Suprapubic skin (tissue), 4 donors: ENCODE measurements at regions not wholly inside any gene's neighbourhood (a gene's known extent, or its start where the extent isn't known, plus 50 kb on each side); places are given as distances from the start of the nearest gene placed in this dataset.

Experiments
- DNase-seq, 2 donors: peaks; one replicate each; pipeline ENCODE4 v3.0.0-alpha.2; 2019; ENCODE audit warnings: low spot score in 2 of 2
- H3K27ac ChIP-seq: fragments of 200-600 bp; sonication (generic); one replicate; pipeline ENCODE4 v1.5.1; 2019
- H3K27me3 ChIP-seq: fragments of 200-600 bp; sonication (generic); one replicate; pipeline ENCODE4 v1.5.1; 2019
- H3K36me3 ChIP-seq: fragments of 200-600 bp; sonication (generic); one replicate; pipeline ENCODE4 v1.5.1; 2019
- H3K4me1 ChIP-seq: fragments of 200-600 bp; sonication (generic); one replicate; pipeline ENCODE4 v1.5.1; 2019
- H3K4me3 ChIP-seq: fragments of 200-600 bp; sonication (generic); one replicate; pipeline ENCODE4 v1.5.1; 2019; ENCODE audit warnings: mild to moderate bottlenecking
- H3K9me3 ChIP-seq: fragments of 200-600 bp; sonication (generic); one replicate; pipeline ENCODE4 v1.5.1; 2019
- EP300 ChIP-seq: sonication (generic); formaldehyde crosslinking; IDR thresholded peaks from one replicate; pipeline ENCODE4 v1.6.1; 2017; ENCODE audit warnings: antibody characterized with exemption
- POLR2A ChIP-seq, 2 donors: fragments of 450-650 bp; IDR thresholded peaks; one replicate each; pipeline ENCODE4 v1.6.1; 2017; ENCODE audit warnings: antibody characterized with exemption in 2 of 2, mild to moderate bottlenecking in 2 of 2, moderate library complexity in 2 of 2
- POLR2AphosphoS5 ChIP-seq, 3 donors: sonication (generic); formaldehyde crosslinking; IDR thresholded peaks; one replicate each; pipeline ENCODE4 v1.6.1; 2017; ENCODE audit warnings: antibody characterized with exemption in 3 of 3
- WGBS: methylation state at CpG from one replicate; pipeline ENCODE4 v1.1.5; 2018; 5-methylcytosine and 5-hydroxymethylcytosine counted together
- TF ChIP-seq, protein P1 (sequence below), 2 donors: fragments of 200-600 bp in 1 of 2; fragments of 450-650 bp in 1 of 2; sonication (generic) in 1 of 2; IDR thresholded peaks; one replicate each; pipeline ENCODE4 v1.5.1; 2016 to 2019; ENCODE audit warnings: antibody characterized with exemption in 2 of 2, mild to moderate bottlenecking in 1 of 2, moderate library complexity in 1 of 2

DNA sequence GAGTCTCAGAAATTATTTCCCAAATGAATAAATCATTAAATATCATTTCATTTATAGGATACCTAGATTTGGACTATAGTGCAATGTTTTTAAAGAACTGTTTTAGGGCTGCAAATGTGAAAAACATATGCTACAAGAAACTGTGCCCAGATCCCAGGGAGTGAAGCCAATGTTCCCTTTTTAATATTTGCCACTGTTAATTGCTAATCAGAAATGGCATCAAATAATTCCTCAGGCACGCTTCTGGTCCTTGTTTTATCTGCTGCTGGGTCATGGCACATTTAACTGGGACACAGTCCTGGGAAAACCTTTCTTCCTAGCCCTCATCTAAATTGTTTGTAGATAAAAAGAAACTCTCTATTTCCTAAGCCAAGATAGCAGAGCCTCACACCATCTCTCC is 79.3 kb upstream of the CNTNAP4 start:
- no peak overlapping the region for H3K27ac ChIP-seq
- H3K4me1 ChIP-seq, result no peaks in the 10 kb centered on the region
- H3K36me3 ChIP-seq, result no peaks in the 10 kb centered on the region
- TF ChIP-seq POLR2A (IDR thresholded peaks at IDR 0.05), result no peak
- TF ChIP-seq EP300, result no peak
- TF ChIP-seq, protein P1, sequence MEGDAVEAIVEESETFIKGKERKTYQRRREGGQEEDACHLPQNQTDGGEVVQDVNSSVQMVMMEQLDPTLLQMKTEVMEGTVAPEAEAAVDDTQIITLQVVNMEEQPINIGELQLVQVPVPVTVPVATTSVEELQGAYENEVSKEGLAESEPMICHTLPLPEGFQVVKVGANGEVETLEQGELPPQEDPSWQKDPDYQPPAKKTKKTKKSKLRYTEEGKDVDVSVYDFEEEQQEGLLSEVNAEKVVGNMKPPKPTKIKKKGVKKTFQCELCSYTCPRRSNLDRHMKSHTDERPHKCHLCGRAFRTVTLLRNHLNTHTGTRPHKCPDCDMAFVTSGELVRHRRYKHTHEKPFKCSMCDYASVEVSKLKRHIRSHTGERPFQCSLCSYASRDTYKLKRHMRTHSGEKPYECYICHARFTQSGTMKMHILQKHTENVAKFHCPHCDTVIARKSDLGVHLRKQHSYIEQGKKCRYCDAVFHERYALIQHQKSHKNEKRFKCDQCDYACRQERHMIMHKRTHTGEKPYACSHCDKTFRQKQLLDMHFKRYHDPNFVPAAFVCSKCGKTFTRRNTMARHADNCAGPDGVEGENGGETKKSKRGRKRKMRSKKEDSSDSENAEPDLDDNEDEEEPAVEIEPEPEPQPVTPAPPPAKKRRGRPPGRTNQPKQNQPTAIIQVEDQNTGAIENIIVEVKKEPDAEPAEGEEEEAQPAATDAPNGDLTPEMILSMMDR (IDR thresholded peaks at IDR 0.05), result no peak
- H3K9me3 ChIP-seq, result no peaks in the 10 kb centered on the region
- WGBS, result 71% methylated on average over 1 of the region's 1 CpG
- no peak overlapping the region for H3K4me3 ChIP-seq
- H3K27me3 ChIP-seq, result no peaks in the 10 kb centered on the region
- no peak for DNase-seq

DNA sequence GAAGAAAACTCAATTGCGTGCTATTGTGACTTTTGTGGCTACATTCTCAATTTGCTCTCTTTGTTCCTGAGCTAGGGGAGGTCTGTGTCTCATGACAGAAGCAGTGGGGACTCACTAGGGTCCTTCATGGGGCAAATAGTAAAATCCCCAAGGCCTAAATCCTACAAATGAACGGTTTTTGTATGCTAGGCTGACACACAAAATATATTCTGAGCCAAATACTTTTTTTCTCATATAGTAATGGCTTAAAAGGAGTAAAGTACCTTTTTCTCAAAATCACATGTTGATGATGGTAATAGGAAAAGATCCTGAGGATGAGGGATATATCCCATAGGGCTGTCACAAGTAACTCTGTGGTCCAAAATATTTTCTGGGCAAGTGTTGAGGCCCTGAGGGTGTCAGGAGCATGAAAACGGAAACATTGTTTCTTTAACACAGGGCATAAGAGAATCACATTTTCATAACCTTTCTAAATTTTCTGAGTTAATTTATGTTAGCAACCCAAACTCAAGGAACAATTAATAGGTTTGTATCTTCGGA is 77.5 kb upstream of the CNTNAP4 start:
- H3K4me1 ChIP-seq, result no peaks in the 10 kb centered on the region
- no peaks in the 10 kb centered on the region for H3K9me3 ChIP-seq
- no peak for TF ChIP-seq POLR2AphosphoS5 (IDR thresholded peaks at IDR 0.05)
- TF ChIP-seq, protein P1 (IDR thresholded peaks at IDR 0.05), result no peak
- no peak for TF ChIP-seq POLR2A (IDR thresholded peaks at IDR 0.05)
- no peak for TF ChIP-seq EP300
- no peaks in the 10 kb centered on the region for H3K36me3 ChIP-seq
- H3K4me3 ChIP-seq, result no peak overlapping the region
- DNase-seq, result no peak
- 56% methylated on average over 4 of the region's 4 CpGs for WGBS
- H3K27me3 ChIP-seq, result no peaks in the 10 kb centered on the region
- H3K27ac ChIP-seq, result no peak overlapping the region

DNA sequence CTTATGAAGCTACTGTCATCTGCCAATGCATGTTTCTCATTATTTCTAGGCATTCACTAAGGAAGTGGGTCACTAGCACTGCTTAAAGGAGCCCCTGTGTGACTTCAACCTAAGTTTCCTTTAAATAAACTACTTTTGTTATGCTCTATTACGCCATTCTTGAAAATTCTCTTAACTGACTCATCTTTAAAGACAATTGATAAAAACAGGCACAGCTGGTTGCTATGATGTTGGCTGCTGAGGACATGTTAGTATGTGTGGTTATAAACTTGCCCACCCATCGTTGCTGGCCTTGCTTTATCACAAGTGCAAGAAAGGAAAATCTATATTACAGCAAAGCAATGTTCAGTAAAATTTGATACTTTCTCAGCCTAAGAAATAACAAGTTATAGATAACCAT is 75.8 kb upstream of the CNTNAP4 start:
- no peak for DNase-seq
- WGBS, result 62% methylated on average over 2 of the region's 2 CpGs
- no peak overlapping the region for H3K27ac ChIP-seq
- H3K4me3 ChIP-seq, result no peak overlapping the region
- TF ChIP-seq, protein P1 (IDR thresholded peaks at IDR 0.05), result no peak
- TF ChIP-seq POLR2A (IDR thresholded peaks at IDR 0.05), result no peak
- TF ChIP-seq POLR2AphosphoS5 (IDR thresholded peaks at IDR 0.05), result no peak
- no peak for TF ChIP-seq EP300
- H3K27me3 ChIP-seq, result no peaks in the 10 kb centered on the region
- H3K36me3 ChIP-seq, result no peaks in the 10 kb centered on the region
- no peaks in the 10 kb centered on the region for H3K9me3 ChIP-seq
- H3K4me1 ChIP-seq, result no peaks in the 10 kb centered on the region

DNA sequence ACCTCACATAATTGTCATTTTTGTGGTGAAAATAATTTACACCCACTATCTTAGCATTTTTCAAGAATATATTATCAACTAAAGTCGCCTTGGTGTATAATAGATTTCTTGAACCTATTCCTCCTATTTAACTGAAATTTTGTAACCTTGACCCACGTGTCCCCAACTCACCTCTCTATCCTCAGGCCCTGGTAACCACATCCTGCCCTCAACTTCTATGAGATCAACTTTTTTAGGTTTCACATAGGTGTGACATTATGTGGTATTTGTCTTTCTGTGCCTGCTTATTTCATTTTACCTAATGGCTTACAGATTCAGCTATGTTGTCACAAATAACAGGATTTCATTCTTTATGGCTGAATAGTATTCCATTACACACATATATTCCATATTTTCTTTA is 73.0 kb upstream of the CNTNAP4 start:
- Histone ChIP-seq H3K27me3 (no peaks in the 10 kb centered on the region), H3K4me1 (no peaks in the 10 kb centered on the region), H3K4me3 (no peak overlapping the region), H3K9me3 (no peaks in the 10 kb centered on the region), H3K36me3 (no peaks in the 10 kb centered on the region), H3K27ac (no peak overlapping the region)
- DNase-seq, result no peak
- TF ChIP-seq POLR2AphosphoS5 (IDR thresholded peaks at IDR 0.05) (no peak), POLR2A (IDR thresholded peaks at IDR 0.05) (no peak), EP300 (no peak)
- TF ChIP-seq, protein P1 (IDR thresholded peaks at IDR 0.05), result no peak
- 74% methylated on average over 2 of the region's 2 CpGs for WGBS

DNA sequence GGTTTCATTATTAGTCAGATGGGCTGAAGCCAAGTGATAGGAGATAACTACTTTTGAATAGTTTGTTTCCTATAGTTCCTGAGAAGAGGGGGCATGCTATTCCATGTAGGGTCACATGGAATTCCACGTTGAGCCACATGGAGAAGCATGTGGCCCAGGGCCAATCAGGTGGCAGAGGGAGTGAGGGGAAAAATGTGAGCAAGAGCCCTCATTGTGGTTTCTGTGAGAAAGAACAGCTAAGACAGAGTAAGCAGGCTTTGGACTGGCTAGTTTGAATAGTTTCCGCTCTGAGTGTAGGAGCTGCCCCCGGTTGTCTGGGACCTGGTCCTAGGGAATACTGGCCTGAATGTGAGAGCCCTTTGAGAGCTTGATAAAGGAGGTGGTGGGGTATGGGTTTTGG is 69.9 kb upstream of the CNTNAP4 start:
- Histone ChIP-seq H3K27ac (no peak overlapping the region), H3K4me1 (no peaks in the 10 kb centered on the region), H3K4me3 (no peak overlapping the region), H3K36me3 (no peaks in the 10 kb centered on the region), H3K9me3 (peaks cover 3% of the 10 kb centered on the region), H3K27me3 (no peaks in the 10 kb centered on the region)
- 58% methylated on average over 3 of the region's 3 CpGs for WGBS
- TF ChIP-seq EP300 (no peak), POLR2AphosphoS5 (IDR thresholded peaks at IDR 0.05) (no peak), POLR2A (IDR thresholded peaks at IDR 0.05) (no peak)
- TF ChIP-seq, protein P1 (IDR thresholded peaks at IDR 0.05), result no peak
- no peak for DNase-seq
